RWPE2 (cell line): ENCODE measurements at regions not wholly inside any gene's neighbourhood (a gene's known extent, or its start where the extent isn't known, plus 50 kb on each side); places are given as distances from the start of the nearest gene placed in this dataset.

Experiments used
- ATAC-seq: fragments of 200-7000 bp; cut with Tn5 transposase; 3 replicates; pipeline ENCODE4 v1.9.1; 2021; ENCODE audit warnings: low read depth
- DNase-seq: peaks from one replicate; pipeline ENCODE4 v3.0.0-alpha.2; 2020; ENCODE audit warnings: low spot score
- H3K27ac ChIP-seq: fragments of 450-650 bp; 2 replicates; pipeline ENCODE4 v1.5.1; 2017; ENCODE audit warnings: mild to moderate bottlenecking; ENCODE audit not compliant: poor library complexity, severe bottlenecking
- H3K27me3 ChIP-seq: fragments of 250-450 bp; sonication (Bioruptor Pico); 2 replicates; pipeline ENCODE4 v1.5.1; 2021; ENCODE audit warnings: mild to moderate bottlenecking, moderate library complexity; ENCODE audit not compliant: insufficient read depth, poor library complexity, severe bottlenecking
- H3K36me3 ChIP-seq: fragments of 250-450 bp; sonication (Bioruptor Pico); 2 replicates; pipeline ENCODE4 v1.5.1; 2020; ENCODE audit warnings: low read depth, mild to moderate bottlenecking, moderate library complexity
- H3K4me1 ChIP-seq: fragments of 250-450 bp; sonication (Bioruptor Pico); 2 replicates; pipeline ENCODE4 v1.5.1; 2021; ENCODE audit warnings: mild to moderate bottlenecking, moderate library complexity; ENCODE audit not compliant: insufficient read depth, poor library complexity, severe bottlenecking
- H3K4me3 ChIP-seq: fragments of 250-450 bp; sonication (Bioruptor Pico); 2 replicates; pipeline ENCODE4 v1.5.1; 2021; ENCODE audit warnings: mild to moderate bottlenecking, moderate library complexity; ENCODE audit not compliant: severe bottlenecking
- H3K9me3 ChIP-seq: fragments of 250-450 bp; sonication (Bioruptor Pico); 2 replicates; pipeline ENCODE4 v1.5.1; 2021; ENCODE audit warnings: mild to moderate bottlenecking, moderate library complexity; ENCODE audit not compliant: severe bottlenecking
- CTCF ChIP-seq: fragments of 450-650 bp; IDR thresholded peaks from one replicate; pipeline ENCODE4 v1.5.1; 2017; ENCODE audit warnings: mild to moderate bottlenecking, moderate library complexity; ENCODE audit not compliant: poor library complexity, severe bottlenecking

GRCh38 chr5:92428415-92428814 lies 1045.3 kb upstream of the ARRDC3 start:
- Histone ChIP-seq H3K4me3 (no peak overlapping the region), H3K36me3 (no peaks in the 10 kb centered on the region), H3K4me1 (no peaks in the 10 kb centered on the region), H3K27me3 (no peaks in the 10 kb centered on the region), H3K9me3 (peaks cover 2% of the 10 kb centered on the region), H3K27ac (no peak overlapping the region)
- no peak for TF ChIP-seq CTCF
- DNase-seq (no peak), ATAC-seq (no peak)

DNA sequence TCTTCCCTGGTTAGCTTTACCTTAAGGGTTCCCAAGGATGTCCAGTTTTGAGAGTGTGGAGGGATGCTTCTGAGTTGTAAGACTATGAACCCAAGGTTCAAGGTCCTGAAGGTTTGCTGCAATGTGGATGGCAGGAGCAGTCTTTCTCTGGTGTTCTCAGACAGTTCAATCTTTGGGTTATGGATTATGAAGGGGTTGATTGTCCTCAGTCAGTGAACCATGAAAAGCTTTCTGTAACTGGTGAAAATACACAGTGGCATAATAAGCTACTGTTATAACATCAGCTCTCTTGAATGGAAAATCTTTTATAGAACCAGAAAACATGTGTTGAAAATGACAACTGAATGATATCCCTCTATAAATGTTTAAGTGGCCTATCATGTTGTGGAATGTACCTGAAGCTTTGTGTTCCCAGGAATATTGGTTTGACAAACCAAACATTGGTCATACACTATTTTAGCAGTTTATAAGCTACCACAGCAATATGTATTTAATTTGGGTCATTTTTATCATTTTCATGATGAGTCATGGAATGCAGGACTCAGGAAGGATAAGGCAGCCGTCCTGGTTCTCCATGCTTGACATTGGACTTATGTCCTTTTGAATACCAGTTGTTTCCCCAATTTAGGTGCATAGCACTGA lies 1041.8 kb upstream of the ARRDC3 start:
- no peak overlapping the region for H3K4me3 ChIP-seq
- no peak for TF ChIP-seq CTCF
- ATAC-seq = no peak
- no peak for DNase-seq
- no peaks in the 10 kb centered on the region for H3K4me1 ChIP-seq
- H3K9me3 ChIP-seq = peaks cover 22% of the 10 kb centered on the region
- no peaks in the 10 kb centered on the region for H3K27me3 ChIP-seq
- H3K36me3 ChIP-seq = no peaks in the 10 kb centered on the region
- no peak overlapping the region for H3K27ac ChIP-seq

DNA sequence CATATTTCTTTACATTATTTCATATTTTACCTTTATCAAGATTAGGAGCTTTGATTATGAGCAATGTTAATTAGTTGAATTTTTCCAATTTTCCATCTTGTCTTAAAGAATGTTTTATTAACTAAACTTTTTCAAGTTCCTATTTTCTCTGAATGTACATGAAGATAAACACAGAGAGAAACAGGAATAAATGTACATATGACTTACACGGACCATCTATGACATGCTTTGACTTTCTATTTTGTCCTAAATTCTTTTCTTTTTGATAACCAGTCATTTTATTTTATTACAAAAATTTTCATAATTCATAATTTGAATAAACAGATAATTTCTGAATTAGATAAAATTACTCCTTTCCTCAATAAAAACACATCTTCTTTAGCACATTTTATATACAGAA lies 1038.8 kb upstream of the ARRDC3 start:
- peaks cover 22% of the 10 kb centered on the region for H3K9me3 ChIP-seq
- DNase-seq = no peak

DNA sequence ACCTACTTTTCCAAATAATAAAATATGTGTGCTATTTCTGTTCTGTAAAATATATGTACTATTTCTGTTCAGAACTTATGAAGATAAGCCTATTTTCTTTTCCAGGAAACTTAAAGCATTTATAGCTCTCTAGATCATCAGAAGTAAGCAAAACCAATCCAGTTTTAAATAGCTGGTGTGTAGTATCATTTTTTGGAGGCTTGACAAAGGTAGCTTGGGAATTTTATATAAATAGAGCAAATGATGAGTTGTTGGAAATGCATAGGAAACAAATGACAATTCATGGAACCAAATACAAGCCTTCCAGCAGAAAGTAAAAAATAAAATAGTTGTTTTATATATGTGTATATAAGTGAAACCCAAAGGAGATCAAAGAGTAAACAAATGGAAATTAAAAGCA lies 1038.1 kb upstream of the ARRDC3 start:
- no peak for ATAC-seq
- peaks cover 22% of the 10 kb centered on the region for H3K9me3 ChIP-seq

More for the DNA sequence above, 1038.8 kb upstream of the ARRDC3 start:
- Histone ChIP-seq H3K27ac (no peak overlapping the region), H3K4me3 (no peak overlapping the region), H3K27me3 (no peaks in the 10 kb centered on the region), H3K4me1 (no peaks in the 10 kb centered on the region), H3K36me3 (no peaks in the 10 kb centered on the region)
- ATAC-seq = no peak
- no peak for TF ChIP-seq CTCF

More for the DNA sequence above, 1038.1 kb upstream of the ARRDC3 start:
- H3K4me1 ChIP-seq = no peaks in the 10 kb centered on the region
- no peaks in the 10 kb centered on the region for H3K27me3 ChIP-seq
- no peak overlapping the region for H3K27ac ChIP-seq
- no peaks in the 10 kb centered on the region for H3K36me3 ChIP-seq
- DNase-seq = no peak
- no peak for TF ChIP-seq CTCF
- no peak overlapping the region for H3K4me3 ChIP-seq
